GM21526 (cell line): ENCODE measurements at regions not wholly inside any gene's neighbourhood (a gene's known extent, or its start where the extent isn't known, plus 50 kb on each side); places are given as distances from the start of the nearest gene placed in this dataset.
"Not testable (repeated sequence)": the region's sequence is repeated elsewhere in the genome, so short reads cannot be mapped to it uniquely, and the experiment has no call there.

Source experiments
- ATAC-seq: cut with Tn5 transposase; IDR thresholded peaks from one replicate; pipeline ENCODE4 v1.9.1; 2021; ENCODE audit warnings: moderate library complexity; ENCODE audit not compliant: unreplicated experiment, low FRiP score

DNA sequence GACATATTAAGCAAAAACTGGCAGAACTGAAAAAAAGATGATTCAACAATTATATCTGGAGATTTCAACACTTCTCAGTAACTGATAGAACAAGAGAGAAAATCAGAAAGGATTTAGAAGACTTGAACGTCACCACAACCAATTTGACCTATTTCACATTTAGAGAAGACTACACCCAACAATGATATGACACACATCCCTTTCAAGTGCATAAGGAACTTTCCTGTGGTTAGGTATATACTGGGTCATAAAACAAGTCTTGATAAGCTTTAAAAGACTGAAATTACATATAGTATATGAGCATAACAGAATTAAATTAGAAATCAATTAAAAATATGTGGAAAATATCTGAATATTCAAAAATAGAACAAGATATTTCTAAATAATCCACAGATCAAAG is 201.2 kb upstream of the HAND2 start:
- ATAC-seq: no peak

DNA sequence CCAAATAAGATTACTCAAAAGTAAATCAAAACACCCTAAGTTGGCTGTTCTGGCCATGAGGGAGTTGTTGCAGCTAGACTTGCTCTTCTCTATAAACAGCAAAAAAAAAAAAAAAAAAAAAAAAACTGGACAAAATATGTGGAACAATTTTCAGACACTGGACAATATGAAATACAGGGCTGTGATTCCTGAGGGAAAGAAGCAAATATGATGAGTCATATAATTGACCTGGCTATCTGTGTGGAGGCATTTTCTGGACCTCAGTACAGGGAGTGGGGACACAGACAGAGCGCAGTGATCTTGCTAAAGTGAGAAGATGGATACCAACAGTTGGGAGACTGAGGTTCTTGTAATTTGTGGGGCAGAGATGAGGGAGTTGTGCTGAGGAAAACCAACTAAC is 192.0 kb upstream of the HAND2 start:
- ATAC-seq: no peak

DNA sequence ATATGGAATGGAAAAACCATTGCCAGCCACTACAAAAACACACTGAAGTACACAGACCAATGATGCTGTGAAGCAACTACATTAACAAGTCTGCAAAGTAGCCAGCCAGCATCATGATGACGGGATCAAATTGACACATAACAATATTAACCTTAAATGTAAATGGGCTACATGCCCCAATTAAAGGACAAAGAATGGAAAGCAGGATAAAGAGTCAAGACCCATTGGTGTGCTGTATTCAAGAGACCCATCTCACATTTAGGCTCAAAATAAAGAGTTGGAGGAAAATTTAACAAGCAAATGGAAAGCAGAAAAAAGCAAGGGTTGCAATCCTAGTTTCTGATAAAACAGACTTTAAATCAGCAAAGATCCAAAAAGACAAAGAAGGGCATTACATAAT is 188.5 kb upstream of the HAND2 start:
- ATAC-seq: not testable (repeated sequence)

DNA sequence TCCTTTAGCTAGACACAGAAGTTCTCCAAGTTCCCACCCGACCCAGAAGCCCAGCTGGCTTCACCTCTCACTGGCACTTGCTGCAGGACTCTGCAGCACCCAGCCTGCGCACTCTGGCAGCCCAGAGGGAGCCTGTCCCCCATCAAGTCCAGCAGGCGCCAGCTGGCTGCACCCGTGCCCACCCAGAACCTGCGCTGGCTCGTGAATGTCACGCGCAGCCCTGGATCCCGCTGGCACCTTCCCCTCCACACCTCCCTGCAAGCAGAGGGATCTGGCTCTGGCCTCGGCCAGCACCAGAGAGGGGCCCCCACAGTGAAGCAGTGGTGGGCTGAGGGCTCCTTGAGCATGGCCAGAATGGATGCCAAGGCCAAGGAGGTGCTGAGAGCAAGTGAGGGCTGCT is 187.6 kb upstream of the HAND2 start:
- no peak for ATAC-seq

DNA sequence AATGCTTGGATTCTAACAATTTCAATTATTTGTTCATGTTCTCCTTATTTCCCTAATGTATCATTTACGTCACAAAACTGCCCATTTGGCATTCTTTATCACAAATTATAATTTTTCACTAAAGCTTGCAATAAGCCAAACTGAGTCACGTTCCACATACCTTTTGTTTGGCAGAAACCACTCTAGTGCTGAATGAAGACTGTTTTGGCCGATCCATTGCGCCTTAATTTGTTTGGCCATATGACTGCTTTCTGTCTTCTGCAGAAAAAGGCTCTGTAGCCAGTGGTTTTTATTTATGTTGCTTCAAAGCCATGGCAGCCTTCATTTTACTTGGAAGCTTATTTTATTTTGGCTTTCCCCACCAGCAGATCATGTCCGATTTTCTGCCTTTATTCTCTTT is 184.4 kb upstream of the HAND2 start:
- no peak for ATAC-seq

DNA sequence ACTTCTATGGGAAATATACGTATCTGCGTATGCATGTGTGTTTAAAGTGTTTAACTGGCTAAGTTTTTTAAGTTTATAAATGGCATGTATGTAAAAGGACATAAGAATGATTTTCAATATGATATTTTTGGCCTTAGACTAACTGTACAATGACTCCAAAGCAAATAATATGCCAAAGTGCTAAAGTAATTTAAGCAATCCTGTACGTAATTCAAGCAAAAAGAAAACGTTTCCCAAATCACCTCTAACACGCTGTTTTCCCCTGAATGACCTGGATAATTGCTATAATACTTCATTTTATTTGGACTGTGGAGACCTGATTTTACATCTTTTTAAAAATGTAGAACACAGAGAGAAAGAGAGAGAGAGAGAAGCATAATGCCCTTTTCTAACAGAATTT is 183.0 kb upstream of the HAND2 start:
- no peak for ATAC-seq

DNA sequence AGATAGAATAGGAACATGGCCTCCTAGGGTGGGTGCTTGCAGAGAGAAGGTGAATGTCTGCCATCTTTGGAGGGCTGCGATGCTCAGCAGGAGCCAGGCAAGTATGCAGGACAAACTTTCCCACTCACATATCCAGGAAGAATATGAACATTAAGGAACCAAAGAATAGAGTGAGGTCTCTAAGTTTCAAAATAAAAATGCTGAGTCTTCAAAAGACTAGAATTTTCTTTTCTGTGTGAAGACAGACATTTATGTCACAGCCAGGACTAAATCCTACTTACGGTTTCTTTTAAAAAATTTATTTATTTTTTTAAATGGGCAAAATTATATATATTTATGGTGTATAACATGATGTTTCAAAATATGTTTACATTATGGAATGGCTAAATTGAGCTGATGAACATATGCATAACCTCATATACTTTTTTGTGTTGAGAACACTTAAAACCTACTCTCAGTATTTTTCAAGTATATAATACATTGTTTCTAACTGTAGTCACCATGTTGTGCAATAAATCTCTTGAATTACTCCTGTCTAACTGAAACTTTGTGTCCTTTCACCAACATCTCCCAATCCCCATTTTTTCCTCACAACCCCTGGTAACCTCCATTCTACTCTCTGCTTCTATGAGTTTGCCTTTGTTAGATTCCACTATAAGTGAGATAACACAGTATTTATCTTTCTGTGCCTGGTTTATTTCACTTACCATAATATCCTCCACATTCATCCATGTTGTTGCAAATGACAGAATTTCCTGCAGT is 177.8 kb upstream of the HAND2 start:
- ATAC-seq: no peak

DNA sequence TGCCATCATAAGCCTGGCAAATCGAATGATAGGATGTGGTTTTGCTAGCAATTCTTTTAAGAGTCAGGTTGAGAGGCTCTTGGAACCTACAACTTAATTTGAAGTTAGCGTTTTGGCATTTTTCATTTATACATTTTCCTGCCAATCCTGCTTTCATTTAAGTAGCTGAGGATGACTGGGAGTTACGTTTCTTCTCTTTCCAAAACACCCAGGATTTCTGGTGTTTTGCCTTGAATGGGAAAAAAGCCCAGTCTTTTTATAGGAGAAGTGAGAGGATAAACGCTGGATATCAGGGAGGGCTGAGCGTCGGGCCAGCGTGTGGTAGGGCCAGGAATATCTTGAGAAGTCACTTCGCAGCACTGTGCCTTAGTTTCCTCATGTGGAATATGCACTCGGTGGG is 174.2 kb upstream of the HAND2 start:
- no peak for ATAC-seq

DNA sequence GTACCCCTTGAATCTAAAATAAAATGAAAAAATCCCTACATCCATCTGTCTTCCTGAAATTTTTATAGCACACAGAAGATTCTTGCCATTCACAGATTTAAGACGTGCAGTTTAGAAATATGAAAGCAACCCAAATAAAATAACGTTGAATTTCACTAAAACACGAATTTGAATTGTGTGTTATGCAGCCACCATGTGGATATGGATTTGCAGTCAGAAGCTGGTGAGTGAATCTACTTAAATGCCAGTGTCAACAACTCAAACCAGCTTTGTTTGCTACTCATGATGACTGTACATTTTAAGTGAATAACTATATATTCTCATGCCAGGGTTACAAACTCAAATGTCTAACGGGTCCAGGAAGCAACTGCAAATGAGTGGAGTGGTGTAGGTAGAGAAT is 173.0 kb upstream of the HAND2 start:
- ATAC-seq: no peak

DNA sequence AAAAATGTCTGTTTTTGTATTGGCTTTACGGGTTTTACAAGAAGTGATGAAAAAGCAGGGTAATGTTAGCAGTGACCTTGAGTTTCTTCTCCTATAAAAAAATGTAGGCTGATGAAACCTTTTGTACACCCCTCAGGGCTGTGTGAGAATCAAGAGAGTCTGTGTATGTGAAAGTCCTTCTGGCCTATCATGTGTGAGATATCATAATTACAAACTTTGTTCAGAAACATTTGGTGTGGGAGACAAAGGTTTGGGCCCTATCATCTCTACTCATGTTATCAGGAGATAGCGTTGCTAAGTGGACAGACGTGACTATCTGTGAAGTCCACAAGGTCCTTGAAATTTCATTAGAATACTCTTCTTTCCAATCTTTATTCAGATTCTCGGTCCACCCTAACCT is 170.6 kb upstream of the HAND2 start:
- ATAC-seq: no peak

DNA sequence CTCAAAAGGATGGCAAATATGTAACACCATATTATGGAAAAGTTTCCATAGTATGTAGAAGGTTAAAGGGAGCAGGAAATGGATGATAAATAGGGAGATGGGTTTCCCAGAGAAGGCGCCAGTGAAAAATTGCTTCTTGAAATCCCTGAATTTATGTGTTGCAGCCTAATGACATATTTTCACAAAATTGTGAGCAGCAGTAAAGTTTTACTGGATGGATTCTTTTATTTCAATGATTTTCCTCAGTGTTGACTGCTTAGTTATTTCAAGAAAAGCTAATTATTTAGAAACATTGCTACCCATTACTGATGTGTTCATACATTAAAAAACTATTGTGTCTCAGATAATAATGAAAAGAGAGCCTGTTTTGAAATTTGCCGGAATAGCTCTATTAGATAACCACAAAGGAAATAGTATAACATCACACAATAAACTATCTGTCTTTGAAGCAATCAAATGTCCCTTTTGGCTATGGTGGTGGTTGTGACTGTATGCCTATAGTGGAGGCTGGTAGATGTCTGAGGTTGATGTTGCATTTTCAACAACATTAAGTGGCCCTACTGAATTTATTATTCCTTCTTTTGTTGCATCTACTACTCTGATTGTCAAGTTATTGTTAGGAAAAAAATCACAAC is 169.9 kb upstream of the HAND2 start:
- ATAC-seq: no peak

DNA sequence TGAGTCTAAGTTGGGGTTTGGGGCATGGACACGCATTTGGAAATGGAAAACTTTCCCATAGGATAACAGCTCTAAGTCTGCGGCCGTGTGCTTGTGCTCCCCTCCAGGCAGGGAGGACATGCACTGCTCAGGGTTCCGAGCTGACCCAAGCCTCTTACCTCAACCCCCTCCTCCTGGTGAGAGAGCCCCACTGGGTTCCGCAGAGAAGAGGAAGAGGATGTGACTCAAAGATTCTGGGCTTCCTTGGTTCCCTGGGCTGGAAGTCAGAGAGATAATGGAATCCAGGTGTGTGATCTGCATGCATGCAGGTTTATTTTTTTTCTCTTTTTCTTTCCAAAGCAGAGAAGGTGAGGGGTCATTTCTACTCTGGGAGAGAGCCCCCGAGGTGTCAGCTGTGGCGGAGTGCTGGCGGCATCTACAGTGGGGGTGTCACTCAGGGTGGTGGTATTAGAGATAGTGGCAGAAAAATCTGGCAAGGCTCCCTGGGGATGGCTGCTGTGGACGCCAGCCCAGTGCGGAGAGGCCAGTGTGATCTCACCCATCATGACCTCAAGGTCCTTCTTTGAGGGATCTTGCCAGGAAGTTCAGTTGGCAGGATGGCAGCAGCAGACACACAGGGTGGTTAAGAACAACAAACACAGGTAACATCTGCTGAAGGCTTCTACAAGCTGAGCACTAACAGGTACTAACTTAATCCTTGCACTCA is 168.7 kb upstream of the HAND2 start:
- no peak for ATAC-seq

DNA sequence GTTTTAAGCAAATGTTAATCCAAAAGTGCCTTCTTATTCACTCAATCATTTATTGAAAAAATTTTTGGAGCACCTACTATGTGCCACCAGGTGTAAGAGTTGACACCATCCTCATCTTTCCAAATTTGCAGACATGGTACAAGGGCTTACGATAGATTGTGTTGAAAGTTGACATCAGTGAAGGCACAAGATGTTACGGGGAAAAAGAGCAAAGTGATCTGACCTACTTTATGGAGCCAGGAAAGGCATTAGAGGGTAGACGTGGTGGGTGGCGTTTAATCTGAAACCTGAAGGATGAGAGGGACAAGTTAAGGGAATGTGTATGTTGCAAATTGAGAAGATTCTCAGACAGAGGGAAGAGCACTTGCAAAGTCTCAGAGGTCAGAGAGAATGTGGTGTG is 167.8 kb upstream of the HAND2 start:
- ATAC-seq: no peak

DNA sequence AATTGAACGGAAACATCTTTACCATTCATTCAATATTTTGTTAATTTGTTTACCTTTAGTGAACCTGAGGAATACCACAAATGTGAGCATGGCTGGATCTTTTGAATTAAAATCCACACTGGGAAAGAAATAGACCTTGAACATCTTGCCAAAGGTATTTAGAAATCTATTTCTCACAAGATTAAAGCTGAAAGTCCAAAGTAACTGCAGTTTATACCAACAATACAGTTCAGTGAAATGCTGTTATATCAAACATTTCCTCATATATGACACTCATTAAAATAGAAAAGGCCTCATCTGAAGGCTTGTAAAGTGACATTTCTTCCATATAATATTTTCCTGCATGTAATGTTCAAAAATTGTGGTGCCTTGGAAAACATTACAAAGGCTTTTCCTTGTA is 166.5 kb upstream of the HAND2 start:
- ATAC-seq: no peak

DNA sequence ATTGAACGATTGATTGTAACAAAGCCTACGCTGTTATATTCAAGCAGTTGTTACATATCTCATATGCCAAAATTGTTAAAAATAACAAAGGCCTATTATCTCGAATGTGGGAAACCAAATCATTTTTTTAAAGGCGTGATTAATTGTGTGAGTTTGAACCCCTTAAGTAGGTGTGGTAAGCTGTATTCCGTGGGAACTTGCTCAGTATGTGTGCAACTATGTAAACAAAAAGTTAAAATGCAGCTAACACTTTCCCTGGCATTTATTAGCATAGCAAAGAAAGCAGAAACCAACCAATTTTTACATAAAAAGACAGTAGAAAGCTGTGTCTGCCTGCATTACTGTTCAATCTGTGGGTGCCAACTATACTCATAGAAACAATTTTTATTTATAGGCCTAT is 166.0 kb upstream of the HAND2 start:
- ATAC-seq: no peak

DNA sequence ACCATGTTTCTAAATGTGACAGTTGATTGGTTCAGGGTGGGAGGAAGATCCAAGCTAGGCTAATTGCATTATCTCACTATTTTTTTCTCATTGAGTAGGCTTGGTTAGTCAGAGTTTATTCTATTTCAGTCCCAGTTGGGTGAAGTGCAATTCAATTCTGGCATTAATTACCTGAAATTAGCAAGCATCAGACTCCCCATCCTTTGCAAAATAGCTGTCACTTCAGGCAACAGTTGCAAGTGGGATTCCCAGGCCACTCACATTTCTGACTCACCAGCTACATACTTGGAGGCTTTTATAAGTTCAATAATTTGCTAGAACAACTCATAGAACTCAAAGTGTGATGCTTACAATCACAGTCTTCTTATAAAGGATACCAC is 155.8 kb upstream of the HAND2 start:
- ATAC-seq: no peak

DNA sequence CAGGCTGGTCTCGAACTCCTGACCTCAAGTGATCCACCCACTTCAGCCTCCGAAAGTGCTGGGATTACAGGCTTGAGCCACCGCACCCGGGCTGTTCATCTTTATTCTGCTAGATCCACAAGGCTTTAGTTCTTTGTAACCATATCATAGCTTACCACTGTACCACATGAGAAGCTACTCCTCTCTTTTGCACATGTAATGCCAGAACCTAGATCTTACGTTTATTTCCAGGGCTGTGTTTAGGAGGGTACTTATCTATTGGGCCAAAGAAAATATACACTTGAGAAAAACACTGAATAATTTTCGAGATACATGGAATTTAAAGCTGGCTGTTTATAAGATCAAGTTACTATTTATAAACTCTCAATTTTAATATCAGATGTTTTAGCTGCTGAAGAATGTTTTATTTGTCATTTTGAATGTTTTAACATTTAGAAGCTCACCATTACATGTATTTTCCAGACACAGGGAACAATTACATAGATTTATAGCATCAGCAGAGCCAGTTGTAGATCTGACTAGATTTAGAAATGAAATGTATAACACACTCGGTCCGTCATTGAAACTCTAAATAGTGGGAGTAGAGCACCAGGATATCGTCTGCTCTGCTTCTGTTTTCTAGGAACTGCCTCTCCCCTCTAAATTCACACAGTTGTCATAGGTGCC is 155.3 kb upstream of the HAND2 start:
- ATAC-seq: no peak

DNA sequence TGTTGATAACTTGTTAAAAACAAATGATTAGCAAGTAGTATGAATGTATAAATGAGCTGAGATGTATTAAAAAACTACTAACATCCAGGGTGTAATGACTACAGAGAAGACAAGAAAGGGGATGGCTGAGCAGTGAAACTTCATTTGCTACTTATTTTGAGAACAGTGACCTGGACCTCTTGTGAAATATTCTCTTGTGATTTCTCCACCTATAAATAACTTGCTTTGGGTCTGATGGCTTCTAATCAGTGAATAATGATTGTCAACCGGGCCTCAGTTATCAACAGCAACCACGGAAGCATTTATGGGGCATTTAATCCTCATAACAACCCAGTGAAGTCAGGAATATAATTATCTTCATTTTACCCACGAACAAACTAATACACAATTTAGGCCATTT is 154.2 kb upstream of the HAND2 start:
- ATAC-seq: no peak

DNA sequence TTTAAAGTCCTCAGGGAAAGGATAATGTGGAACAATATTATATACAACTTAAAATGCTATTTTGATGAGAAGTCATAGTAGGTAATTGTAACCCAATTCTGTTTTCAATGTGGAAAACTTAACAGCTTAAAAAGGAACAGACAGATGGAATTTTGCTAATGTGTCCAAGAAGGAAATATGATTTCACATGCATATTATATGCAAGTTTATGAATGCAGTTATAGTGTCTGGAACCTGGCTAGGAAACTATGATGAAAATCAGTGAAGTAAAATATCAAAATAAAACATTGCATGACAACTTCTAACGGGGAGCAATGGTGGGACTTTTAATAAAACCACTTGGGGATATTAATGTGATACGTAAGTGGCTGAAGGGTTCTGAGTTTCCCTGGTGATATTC is 152.6 kb upstream of the HAND2 start:
- ATAC-seq: no peak

DNA sequence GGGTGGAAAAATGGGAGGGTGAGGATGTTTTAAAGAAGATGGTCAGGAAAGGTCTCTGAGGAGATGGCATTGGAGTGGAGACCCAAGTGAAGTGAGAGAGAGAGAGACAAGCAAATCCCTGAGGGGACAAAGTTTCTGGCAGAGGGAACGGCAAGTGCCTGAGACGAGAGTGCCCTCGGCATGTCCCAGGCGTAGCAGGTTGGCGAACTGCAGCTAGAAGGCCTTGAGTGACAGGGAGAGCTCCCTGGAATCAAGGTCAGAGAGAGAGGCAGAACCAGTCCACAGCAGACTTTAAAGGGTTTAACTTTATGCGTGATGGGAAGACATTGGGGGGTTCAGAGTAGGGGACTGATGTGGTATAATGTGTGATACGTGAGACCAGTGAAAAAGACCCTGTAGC is 150.2 kb upstream of the HAND2 start:
- ATAC-seq: no peak

DNA sequence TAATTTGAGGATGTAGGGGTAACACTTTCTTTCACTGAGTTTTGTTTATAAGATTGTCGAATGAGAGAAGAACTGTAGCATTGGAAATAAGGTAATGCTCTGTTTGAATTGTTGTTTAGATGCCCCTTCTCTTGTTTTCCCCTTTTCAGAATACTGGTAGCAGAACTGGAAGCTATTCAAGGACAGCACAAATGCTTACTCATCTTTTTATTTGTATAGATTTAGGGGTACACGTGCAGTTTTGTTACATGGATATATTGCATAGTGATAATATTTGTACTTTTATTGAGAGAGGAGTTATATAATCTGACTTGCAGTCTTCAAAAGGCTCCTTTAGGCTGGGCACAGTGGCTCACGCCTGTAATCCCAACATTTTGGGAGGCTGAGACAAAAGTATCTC is 145.4 kb upstream of the HAND2 start:
- ATAC-seq: no peak
